Progenitor cell of endocrine pancreas (in vitro differentiated cells): ENCODE measurements at regions not wholly inside any gene's neighbourhood (a gene's known extent, or its start where the extent isn't known, plus 50 kb on each side); places are given as distances from the start of the nearest gene placed in this dataset.
"Not testable (repeated sequence)": the region's sequence is repeated elsewhere in the genome, so short reads cannot be mapped to it uniquely, and the experiment has no call there.

Source experiments
- DNase-seq: peaks from one replicate; pipeline ENCODE4 v3.0.0; 2021; ENCODE audit warnings: low spot score; ENCODE audit not compliant: unreplicated experiment
- H3K27ac Mint-ChIP-seq: 2 replicates; pipeline ENCODE4 v1.8.0; 2021; ENCODE audit warnings: mild to moderate bottlenecking, moderate library complexity, mixed read lengths
- H3K27me3 Mint-ChIP-seq: 2 replicates; pipeline ENCODE4 v1.8.0; 2021; ENCODE audit warnings: mixed read lengths
- H3K36me3 Mint-ChIP-seq: 2 replicates; pipeline ENCODE4 v1.8.0; 2022; ENCODE audit warnings: mixed read lengths; ENCODE audit not compliant: insufficient read depth
- H3K4me1 Mint-ChIP-seq: 2 replicates; pipeline ENCODE4 v1.8.0; 2021; ENCODE audit warnings: low read depth, mixed read lengths
- H3K4me3 Mint-ChIP-seq: 2 replicates; pipeline ENCODE4 v1.8.0; 2021; ENCODE audit warnings: low read depth, mild to moderate bottlenecking, moderate library complexity, mixed read lengths
- H3K9me3 Mint-ChIP-seq: 2 replicates; pipeline ENCODE4 v1.8.0; 2021; ENCODE audit warnings: low read depth, mixed read lengths
- CTCF ChIP-seq: fragments of 200-600 bp; sonication (generic); IDR thresholded peaks from one replicate; pipeline ENCODE4 v1.5.0; 2021; ENCODE audit warnings: antibody characterized with exemption, mild to moderate bottlenecking; ENCODE audit not compliant: unreplicated experiment

GRCh38 chr5:27769748-27770402 is 731.5 kb upstream of the CDH9 start:
- H3K4me3 Mint-ChIP-seq: no peak overlapping the region
- H3K27me3 Mint-ChIP-seq: no peaks in the 10 kb centered on the region
- H3K27ac Mint-ChIP-seq: no peak overlapping the region
- H3K36me3 Mint-ChIP-seq: no peaks in the 10 kb centered on the region
- H3K9me3 Mint-ChIP-seq: no peaks in the 10 kb centered on the region
- no peak for DNase-seq
- no peak for TF ChIP-seq CTCF
- no peaks in the 10 kb centered on the region for H3K4me1 Mint-ChIP-seq

GRCh38 chr5:27748847-27749246 is 710.5 kb upstream of the CDH9 start:
- no peaks in the 10 kb centered on the region for H3K36me3 Mint-ChIP-seq
- H3K9me3 Mint-ChIP-seq: peaks cover 22% of the 10 kb centered on the region
- no peaks in the 10 kb centered on the region for H3K27me3 Mint-ChIP-seq
- H3K4me3 Mint-ChIP-seq: no peak overlapping the region
- H3K4me1 Mint-ChIP-seq: no peaks in the 10 kb centered on the region
- H3K27ac Mint-ChIP-seq: no peak overlapping the region
- no peak for DNase-seq
- TF ChIP-seq CTCF: no peak

GRCh38 chr5:27743383-27743979 is 705.1 kb upstream of the CDH9 start:
- not testable (repeated sequence) for H3K27ac Mint-ChIP-seq, H3K36me3 Mint-ChIP-seq

GRCh38 chr5:27742805-27743204 is 704.4 kb upstream of the CDH9 start:
- Mint-ChIP-seq H3K27ac (no peak overlapping the region), H3K9me3 (peaks cover 19% of the 10 kb centered on the region), H3K27me3 (no peaks in the 10 kb centered on the region), H3K4me1 (no peaks in the 10 kb centered on the region), H3K36me3 (no peaks in the 10 kb centered on the region), H3K4me3 (no peak overlapping the region)
- no peak for DNase-seq
- no peak for TF ChIP-seq CTCF

More at GRCh38 chr5:27743383-27743979, 705.1 kb upstream of the CDH9 start:
- H3K27me3 Mint-ChIP-seq, DNase-seq, H3K4me1 Mint-ChIP-seq, H3K4me3 Mint-ChIP-seq: not testable (repeated sequence)
- peaks cover 19% of the 10 kb centered on the region for H3K9me3 Mint-ChIP-seq

- TF ChIP-seq CTCF: no peak
- DNase-seq: no peak
- H3K4me1 Mint-ChIP-seq: no peaks in the 10 kb centered on the region
These were observed 696.5 kb upstream of the CDH9 start for GRCh38 chr5:27734838-27735237.

GRCh38 chr5:27733237-27733636 is 694.9 kb upstream of the CDH9 start:
- Mint-ChIP-seq H3K4me1 (no peaks in the 10 kb centered on the region), H3K4me3 (no peak overlapping the region), H3K27ac (no peak overlapping the region), H3K27me3 (no peaks in the 10 kb centered on the region), H3K36me3 (no peaks in the 10 kb centered on the region), H3K9me3 (no peaks in the 10 kb centered on the region)
- TF ChIP-seq CTCF: no peak
- no peak for DNase-seq

More at GRCh38 chr5:27734838-27735237, 696.5 kb upstream of the CDH9 start:
- Mint-ChIP-seq H3K27me3 (no peaks in the 10 kb centered on the region), H3K9me3 (no peaks in the 10 kb centered on the region), H3K36me3 (no peaks in the 10 kb centered on the region), H3K4me3 (no peak overlapping the region), H3K27ac (no peak overlapping the region)
